Lower leg skin (tissue), 3 donors: ENCODE measurements at regions not wholly inside any gene's neighbourhood (a gene's known extent, or its start where the extent isn't known, plus 50 kb on each side); places are given as distances from the start of the nearest gene placed in this dataset.

ENCODE experiments used
- CTCF ChIP-seq, 3 donors: fragments of 450-650 bp; IDR thresholded peaks; one replicate each; pipeline ENCODE4 v1.5.1; 2016; ENCODE audit warnings: antibody characterized with exemption in 3 of 3, mild to moderate bottlenecking in 3 of 3, moderate library complexity in 2 of 3
- POLR2A ChIP-seq, 2 donors: fragments of 450-650 bp; IDR thresholded peaks; one replicate each; pipeline ENCODE4 v1.6.1; 2016 to 2017; ENCODE audit warnings: antibody characterized with exemption in 2 of 2, mild to moderate bottlenecking in 1 of 2, moderate library complexity in 1 of 2

- TF ChIP-seq CTCF (IDR thresholded peaks at IDR 0.05) (no peak), POLR2A (IDR thresholded peaks at IDR 0.05) (no peak)
Measured at GRCh38 chr15:84098604-84099003, 137.0 kb upstream of the GOLGA6L4 start.
